Lower leg skin (tissue), 3 donors: ENCODE measurements at regions not wholly inside any gene's neighbourhood (a gene's known extent, or its start where the extent isn't known, plus 50 kb on each side); places are given as distances from the start of the nearest gene placed in this dataset.

Experiments used
- POLR2A ChIP-seq, 2 donors: fragments of 450-650 bp; IDR thresholded peaks; one replicate each; pipeline ENCODE4 v1.6.1; 2016 to 2017; ENCODE audit warnings: antibody characterized with exemption in 2 of 2, mild to moderate bottlenecking in 1 of 2, moderate library complexity in 1 of 2
- TF ChIP-seq, protein P1 (sequence below), 3 donors: fragments of 450-650 bp; IDR thresholded peaks; one replicate each; pipeline ENCODE4 v1.5.1; 2016; ENCODE audit warnings: antibody characterized with exemption in 3 of 3, mild to moderate bottlenecking in 3 of 3, moderate library complexity in 2 of 3

DNA sequence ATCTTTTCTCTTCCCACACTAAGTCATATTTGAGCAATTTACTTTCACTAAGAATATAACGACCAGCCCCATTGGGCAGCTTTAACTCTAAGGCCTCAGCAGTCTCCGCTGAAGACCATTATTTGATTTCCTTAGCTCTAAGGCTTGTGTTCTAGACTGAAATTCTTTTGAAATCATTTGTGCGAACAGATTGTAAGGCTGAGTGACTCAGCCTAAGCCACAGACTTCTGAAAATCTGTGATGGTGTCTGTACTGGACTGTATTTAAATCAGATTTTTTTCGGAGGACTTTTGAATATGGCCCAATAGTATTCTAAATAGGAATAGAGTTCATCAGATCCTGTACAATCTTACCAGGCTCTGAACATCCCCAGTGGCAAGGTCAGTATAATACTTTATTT is 150.3 kb upstream of the TECRL start:
- no peak for TF ChIP-seq POLR2A (IDR thresholded peaks at IDR 0.05)
- TF ChIP-seq, protein P1, sequence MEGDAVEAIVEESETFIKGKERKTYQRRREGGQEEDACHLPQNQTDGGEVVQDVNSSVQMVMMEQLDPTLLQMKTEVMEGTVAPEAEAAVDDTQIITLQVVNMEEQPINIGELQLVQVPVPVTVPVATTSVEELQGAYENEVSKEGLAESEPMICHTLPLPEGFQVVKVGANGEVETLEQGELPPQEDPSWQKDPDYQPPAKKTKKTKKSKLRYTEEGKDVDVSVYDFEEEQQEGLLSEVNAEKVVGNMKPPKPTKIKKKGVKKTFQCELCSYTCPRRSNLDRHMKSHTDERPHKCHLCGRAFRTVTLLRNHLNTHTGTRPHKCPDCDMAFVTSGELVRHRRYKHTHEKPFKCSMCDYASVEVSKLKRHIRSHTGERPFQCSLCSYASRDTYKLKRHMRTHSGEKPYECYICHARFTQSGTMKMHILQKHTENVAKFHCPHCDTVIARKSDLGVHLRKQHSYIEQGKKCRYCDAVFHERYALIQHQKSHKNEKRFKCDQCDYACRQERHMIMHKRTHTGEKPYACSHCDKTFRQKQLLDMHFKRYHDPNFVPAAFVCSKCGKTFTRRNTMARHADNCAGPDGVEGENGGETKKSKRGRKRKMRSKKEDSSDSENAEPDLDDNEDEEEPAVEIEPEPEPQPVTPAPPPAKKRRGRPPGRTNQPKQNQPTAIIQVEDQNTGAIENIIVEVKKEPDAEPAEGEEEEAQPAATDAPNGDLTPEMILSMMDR (IDR thresholded peaks at IDR 0.05): no peak
